ENCODE measurements at regions not wholly inside any gene's neighbourhood (a gene's known extent, or its start where the extent isn't known, plus 50 kb on each side); places are given as distances from the start of the nearest gene placed in this dataset.
"Not testable (repeated sequence)": the region's sequence is repeated elsewhere in the genome, so short reads cannot be mapped to it uniquely, and the experiment has no call there.

DNA sequence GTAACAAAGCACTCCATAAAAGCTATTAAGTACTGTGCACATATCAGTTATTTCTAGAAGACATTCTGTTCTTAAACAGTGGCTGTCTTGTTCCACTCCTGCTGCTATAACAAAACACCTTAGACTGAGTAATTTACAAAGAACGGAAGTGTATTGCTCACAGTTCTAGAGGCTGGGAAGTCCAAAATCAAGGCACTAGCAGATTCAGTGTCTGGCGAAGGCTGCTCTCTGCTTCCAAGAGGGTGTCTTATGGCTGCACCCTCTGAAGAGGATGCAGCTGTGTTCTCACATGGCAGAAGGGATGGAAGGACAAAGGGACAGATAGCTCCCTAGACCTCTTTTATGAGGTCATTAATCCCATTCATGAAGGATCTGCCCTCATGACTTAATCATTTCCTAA lies 424.2 kb upstream of the ZMIZ1 start:
- no peak for DNase-seq

DNA sequence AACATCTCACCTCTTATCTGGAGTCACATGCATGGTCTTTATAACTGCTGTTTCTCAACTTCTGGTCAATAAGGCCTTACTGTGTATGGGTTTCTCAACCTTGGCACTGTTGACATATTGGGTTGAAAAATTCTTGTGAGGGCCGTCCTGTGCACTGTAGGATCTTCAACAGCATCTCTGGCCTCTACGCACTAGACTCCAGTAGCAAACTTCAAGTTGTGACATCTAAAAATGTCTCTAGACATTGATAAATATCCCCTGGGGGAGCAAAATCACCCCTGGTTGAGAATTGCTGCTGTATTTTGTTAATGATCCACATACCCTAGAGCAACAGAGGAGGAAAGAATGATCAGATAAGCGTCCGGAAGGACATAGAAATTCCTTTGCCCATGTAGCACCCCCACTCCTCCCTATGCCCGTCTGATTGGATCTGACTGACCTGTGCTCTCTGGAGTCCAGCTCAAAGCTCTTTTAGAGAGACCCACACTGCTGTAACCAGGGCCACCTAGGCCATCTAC lies 423.5 kb upstream of the ZMIZ1 start:
- no peak for DNase-seq

DNA sequence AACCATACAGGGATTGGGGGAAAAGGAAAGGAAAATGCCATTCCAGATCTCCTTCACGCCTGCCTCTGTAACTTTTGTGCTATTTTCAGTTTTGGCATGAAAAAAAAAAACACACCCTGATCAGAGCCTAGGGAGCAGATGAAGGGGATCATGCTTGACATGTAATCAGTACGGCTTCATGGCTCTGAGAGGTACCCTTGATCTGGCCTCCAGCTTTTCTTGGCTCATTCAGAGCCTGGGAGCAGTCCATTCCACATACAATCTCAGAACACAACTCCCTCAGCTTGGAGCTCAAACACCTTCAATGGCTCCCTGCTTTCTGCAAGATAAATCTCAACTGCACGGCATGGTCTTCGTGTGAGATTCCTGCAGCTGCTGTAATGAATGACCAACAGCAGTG lies 422.8 kb upstream of the ZMIZ1 start:
- DNase-seq, result no peak

- no peak for DNase-seq
Measured at GRCh38 chr10:78648256-78648860, 420.4 kb upstream of the ZMIZ1 start.

DNA sequence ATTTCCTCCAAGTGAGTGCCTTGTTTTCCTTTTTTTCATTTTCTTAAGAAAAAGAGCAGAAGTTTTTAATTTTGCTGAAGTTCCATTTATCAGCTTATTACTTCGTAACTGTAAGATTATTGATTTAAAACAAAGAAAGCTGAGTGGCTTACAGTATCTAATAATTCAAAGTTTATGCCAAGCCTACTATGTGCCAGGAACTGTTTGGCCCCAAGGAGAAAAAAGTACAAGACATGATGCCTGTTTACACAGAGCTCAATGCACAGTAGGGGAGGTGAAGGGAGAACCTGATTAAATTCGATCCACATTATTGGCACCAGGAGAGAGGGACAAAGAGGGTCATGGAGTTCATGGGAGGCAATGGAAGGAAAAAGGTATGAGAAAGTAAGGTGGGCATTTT lies 419.3 kb upstream of the ZMIZ1 start:
- no peak for DNase-seq

DNA sequence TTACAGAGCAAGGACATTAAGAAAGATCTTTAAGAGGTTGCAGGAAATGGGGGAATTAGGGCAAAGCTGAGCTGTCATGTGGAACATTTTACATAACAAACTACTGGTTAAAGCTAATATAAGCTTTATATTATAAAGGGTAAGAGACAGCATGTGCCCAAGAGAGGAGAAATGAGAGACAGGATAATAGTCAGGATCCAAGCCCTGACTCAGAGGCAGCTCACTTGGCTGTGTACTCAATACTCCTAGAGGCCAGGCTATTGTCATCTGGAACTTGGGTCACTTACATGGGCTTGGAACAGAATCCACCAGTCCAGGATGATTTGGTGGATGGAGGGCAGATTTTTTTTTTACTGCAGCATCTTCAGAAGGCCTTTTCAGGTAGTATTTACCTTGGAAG lies 418.6 kb upstream of the ZMIZ1 start:
- DNase-seq, result no peak

GRCh38 chr10:78651287-78651686 lies 417.5 kb upstream of the ZMIZ1 start:
- no peak for DNase-seq

DNA sequence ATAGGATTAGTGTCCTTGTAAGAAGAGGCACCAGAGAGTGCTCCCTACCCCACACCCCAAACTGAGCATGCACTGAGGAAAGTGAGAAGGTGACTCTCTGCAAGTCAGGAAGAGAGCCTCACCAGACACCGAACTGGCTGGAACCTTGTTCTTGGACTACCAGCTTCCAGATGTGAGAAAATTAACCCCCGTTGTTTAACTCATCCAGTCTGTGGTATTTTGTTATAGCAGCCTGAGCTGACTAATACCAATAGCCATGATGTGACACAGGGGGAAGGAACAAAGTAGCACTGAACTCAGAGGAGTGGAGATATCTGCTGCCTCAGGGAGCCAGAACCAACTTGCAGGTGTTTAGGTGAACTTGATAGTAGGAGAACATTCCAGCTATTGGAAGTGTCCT lies 415.2 kb upstream of the ZMIZ1 start:
- DNase-seq, result no peak

GRCh38 chr10:78654047-78654590 lies 414.6 kb upstream of the ZMIZ1 start:
- no peak for DNase-seq

GRCh38 chr10:78655979-78656378 lies 412.8 kb upstream of the ZMIZ1 start:
- DNase-seq, result no peak

GRCh38 chr10:78656417-78657162 lies 412.2 kb upstream of the ZMIZ1 start:
- peak; percentile 80 to 84 for DNase-seq

DNA sequence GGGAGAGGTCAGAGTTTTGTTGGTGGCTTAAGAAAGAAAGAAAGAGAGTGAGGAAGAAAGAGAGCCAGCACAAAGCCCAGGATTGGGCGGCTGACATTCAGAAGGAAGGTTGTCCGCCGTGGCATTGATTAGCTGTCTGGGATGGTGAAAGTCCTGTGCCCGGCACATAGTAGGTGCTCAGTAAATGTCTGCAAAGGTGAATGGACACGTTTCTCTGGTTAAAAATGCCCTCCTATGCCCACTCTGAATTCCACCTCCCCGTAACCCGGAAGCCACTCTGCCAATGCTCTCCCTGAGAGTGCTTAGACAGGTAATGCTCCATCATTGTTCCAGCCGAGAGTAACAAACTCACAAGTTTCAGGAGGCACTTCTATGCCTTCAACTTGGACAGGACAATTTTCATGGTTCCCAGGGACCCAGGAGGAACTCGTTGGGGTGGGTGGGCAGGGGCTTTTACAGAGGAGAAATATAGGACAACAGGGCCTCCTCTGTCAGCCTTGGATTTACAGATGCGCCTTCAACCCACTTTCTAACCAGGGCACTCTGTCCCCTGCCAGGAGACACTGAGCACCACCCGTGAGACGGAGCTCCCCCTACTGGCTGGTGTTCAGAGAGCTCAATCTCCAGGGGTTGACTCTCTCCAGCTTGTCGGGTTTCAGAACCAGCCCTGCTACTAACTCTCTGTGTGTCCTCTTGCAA lies 411.5 kb upstream of the ZMIZ1 start:
- DNase-seq, result peak; percentile 17 to 36

- DNase-seq, result no peak
Measured at GRCh38 chr10:78657862-78658165, 411.0 kb upstream of the ZMIZ1 start.

DNA sequence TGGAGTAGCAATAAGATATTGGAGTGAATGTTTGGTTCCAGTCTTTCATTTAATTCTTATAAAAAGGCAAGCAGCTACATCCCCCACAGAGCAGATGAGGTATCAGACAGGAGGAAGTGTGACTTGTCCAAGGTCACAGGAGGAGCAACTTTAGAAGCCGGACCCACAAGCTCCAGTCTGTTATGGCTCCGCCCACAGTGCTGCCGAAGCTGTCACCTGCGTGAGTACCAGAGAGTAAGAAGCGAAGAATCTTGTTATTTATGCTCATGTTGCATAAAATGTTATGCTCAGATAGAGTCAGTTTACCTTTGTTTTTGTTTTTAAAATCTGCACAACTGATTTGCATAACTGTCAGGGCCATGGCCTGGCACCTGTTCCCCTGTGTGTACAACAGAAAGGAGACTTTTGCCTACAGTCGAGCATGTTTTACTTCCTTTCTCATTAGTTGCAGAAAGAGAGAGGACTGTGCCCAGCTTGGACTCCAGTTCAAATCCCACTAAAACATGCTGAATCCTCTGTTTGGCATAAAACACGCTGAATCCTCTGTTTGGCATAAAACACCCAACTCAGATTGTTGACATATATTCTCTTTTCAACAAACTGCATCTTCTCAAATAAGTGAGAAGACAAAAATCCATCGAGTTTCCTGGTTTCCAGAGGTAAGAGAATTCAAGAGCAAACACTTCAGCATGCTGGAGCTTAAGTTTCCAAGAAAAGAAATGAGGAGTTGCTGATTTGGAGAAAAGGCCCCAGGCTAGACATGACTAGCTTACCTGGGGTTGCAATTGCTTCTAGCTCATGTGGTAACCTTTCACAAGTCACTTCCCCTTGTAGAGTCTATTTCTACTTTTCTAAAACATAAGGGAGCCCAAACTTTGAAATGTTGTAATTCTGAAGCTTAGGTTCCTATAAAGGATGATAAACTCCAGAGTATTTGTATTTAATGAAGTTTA lies 409.8 kb upstream of the ZMIZ1 start:
- DNase-seq, result no peak

GRCh38 chr10:78659598-78659967 lies 409.2 kb upstream of the ZMIZ1 start:
- DNase-seq, result no peak

DNA sequence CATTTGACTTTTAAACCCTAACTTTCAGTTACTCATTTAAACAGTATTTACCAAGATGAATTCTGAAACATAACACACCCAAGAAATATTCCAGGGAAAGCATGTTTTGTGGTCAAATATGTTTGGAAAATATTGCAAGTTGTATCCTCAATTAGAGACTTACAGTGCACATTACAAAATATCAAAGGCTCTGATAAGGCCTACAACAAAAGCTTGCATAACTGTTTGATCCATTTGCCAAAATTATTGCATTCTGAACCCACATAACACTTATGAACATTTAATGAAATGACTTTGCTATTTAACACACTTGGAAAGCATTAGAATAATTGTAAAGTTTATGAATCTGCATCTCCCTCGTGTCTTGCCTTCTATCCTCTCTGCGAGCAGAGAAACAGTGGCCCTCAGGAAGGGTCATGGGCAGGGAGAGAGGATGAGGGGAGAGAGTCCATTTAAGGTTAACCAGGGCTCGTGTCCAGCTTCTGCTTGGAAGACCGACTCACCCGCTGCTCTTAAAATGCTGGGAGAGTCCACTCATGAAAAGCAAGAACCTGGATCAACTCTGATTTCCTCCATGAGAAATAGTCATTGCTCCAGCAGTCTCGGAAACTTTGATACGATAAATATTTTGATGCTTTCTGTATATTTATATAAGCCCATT lies 408.2 kb upstream of the ZMIZ1 start:
- peak; percentile 13 to 40 for DNase-seq

GRCh38 chr10:78663721-78664120 lies 405.0 kb upstream of the ZMIZ1 start:
- no peak for DNase-seq

- DNase-seq, result no peak
Measured at GRCh38 chr10:78664929-78665553, 403.7 kb upstream of the ZMIZ1 start.

GRCh38 chr10:78672918-78673317 lies 395.8 kb upstream of the ZMIZ1 start:
- no peak for DNase-seq

DNA sequence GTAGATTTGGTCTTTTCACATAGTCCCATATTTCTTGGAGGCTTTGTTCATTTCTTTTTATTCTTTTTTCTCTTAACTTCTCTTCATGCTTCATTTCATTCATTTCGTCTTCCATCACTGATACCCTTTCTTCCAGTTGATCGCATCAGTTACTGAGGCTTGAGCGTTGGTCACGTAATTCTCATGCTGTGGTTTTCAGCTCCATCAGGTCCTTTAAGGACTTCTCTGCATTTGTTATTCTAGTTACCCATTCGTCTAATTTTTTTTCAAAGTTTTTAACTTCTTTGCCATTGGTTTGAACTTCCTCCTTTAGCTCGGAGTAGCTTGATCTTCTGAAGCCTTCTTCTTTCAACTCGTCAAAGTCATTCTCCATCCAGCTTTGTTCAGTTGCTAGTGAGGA lies 387.6 kb upstream of the ZMIZ1 start:
- DNase-seq, result not testable (repeated sequence)

DNA sequence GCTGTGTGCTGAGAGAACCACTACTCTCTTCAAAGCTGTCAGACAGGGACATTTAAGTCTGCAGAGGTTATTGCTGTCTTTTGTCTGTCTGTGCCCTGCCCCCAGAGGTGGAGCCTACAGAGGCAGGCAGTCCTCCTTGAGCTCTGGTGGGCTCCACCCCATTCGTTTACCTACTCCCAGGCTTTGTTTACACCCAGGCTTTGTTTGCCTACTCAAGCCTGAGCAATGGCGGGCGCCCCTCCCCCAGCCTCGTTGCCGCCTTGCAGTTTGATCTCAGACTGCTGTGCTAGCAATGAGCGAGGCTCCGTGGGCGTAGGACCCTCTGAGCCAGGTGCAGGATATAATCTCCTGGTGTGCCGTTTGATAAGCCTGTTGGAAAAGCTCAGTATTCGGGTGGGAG lies 386.8 kb upstream of the ZMIZ1 start:
- not testable (repeated sequence) for DNase-seq

Measured in right lung (tissue), 2 donors.